ENCODE measurements at regions not wholly inside any gene's neighbourhood (a gene's known extent, or its start where the extent isn't known, plus 50 kb on each side); places are given as distances from the start of the nearest gene placed in this dataset.

DNA sequence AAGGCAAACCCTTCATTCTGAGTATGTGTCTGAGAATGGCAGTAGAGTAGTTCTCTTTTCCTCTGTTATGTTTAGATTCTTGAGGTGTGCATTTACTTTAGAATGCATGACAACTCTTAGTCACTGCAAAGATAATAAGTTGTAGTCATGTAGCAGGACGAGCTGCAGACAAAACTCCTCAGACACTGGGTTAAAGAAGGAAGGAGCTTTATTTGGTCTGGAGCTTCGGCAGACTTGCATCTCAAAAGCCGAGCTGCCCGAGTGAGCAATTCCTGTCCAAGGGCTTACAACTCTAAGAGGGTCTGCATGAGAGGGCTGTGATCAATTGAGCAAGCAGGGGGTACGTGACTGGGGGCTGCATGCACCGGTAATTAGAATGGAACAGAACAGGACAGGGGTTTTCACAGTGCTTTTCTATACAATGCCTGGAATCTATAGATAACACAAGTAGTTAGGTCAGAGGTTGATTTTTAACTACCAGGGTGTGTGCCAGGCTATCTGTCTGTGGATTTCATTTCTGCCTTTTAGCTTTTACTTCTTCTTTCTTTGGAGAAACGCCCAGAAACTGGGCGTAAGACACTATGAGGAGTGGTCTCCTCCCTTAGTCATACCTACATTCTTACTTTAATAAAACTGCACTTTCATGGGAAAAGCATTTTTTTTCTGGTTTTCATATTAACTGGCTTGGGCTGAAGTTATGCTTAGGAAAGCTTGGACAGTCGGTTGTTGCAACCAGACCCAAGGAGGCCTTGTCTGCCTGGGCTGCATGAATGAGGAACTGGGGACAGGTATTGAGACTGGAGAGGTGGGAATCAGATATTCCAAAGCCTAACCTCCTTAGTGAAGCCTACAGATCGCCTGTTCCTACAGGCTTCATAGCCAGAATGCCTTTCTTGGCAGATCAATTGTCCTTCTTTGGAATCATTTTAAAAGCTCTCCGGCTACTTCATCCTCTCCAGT lies 115.1 kb downstream of the RHOU start:
- no peak for DNase-seq

DNA sequence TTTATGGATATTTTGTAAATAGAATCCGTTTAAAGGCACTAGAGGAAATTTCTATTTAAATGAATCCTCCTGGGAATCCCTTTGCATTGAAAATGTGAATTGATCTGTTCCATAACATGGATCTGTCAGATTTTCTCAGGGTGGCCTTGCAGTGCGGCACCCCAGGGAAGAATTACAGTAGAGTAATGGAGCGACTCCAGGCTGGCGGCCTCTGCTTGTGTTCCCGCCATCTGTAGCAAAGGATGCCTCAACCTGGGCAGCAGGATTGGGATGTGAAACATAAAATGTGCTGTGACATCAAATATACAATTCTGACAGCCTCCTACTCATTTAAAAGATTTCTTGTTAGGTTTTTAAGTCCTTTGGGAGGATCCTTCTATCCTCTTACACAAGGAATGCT lies 115.9 kb downstream of the RHOU start:
- DNase-seq: no peak

DNA sequence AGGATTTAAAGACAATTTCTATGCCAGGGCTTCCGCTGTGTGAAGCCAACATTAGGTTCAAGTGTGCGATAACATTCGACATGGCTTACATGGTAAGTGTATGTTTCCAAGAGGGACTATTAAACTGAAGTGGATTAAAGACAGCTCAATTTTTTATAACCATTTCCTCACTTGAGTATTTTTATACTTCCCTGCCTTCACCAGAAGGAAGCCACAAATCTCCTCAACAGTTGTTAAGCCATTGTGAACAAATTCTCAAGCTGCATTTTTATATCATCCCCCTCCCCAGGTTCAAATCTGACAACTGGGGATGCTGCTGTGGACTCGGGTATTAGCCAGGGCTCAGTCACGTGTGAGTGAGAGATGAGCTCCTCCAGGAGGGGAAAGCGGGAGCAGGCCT lies 116.3 kb downstream of the RHOU start:
- DNase-seq: no peak

DNA sequence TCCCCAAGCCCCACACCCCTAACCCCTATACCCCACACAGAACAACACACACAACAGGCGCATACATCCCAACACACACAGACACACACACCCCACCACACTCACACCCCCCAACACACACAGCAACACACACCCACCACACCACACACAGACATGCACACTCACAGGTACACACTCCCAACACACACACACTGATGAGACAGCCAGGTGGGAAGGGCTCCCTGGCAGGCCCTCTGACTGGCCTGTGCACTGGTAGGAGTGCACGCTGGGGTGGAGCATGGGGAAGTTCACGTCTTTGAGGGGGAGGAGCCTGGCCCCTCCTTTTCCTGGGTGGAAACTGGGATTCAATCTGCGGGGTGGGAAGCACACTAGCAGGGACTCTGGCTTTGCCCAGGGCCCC lies 116.7 kb downstream of the RHOU start:
- no peak for DNase-seq

DNA sequence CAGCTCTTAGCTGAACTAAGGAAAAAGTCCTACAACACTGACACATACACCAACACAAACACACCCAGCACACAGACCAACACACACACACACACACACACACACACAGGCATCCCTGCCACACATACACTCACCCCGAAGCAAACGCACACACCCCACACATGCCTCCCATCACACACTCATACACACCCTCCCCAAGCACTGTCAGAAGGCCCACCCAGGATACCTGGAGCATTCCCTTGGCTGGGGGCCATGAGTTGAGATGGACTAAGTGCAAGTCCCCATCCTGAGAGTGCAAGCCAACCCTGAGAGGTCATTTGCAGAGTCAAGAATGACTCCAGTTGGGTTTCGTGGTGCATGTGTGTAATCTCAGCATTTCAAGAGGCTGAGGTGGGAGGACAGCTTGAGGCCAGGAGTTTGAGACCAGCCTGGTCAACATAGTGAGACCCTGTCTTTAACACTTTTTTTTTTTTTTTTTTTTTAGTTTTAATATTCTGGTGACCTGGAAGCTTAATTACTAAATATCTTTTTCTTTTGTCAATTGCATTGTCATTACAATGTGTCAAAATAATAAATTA lies 117.3 kb downstream of the RHOU start:
- DNase-seq: no peak

DNA sequence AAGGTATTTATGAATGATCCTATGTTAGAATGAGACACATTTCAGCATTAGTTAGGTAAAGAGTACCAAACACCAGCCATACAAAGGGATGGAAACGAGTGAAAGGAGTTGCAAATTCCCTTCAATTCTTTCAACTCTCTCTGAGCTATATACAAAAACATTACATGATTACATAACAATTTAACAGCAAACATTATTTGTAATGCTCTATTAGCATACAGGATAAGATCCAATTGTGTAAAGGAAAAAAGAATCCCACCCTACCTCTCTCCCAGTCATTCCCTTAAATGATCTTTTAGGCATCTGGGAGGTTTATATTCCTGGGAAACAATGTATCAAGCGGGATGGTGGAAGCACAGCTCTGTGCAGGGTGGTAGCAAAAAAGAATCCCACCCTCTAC lies 117.9 kb downstream of the RHOU start:
- DNase-seq: no peak

DNA sequence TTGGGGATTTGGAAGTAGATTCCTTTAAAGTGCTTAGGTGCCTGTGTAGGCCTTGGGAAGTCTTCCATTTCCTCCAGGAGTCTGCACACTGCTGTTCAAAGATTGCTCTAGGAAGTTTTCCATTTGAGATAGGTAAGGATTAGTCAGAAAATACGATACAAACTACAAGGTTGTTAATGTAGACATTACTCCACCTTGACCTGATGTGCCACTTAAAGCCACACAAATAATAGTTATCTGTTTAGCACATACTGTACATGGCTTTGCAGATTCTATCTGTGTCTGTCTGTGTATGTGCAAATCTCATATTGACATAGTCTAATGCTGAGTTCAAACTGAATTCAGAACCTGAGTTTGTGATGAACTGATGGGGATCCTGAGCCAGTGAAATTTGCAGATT lies 118.4 kb downstream of the RHOU start:
- DNase-seq: no peak

DNA sequence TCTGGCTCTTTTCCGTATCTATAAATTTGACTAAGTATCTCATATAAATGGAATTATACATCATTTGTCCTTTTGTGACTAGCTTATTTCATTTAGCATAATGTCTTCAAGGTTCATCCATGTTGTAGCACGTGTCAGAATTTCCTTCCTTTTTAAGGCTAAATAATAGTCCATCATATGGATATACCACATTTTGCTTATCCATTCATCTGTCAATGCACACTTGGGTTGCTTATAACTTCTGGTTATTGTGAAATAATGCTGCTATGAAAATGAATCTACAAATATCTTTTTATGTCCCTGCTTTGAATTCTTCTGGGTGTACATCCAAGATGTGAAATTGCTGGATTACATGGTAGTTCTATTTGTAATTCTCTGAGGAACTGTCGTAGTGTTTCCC lies 119.6 kb downstream of the RHOU start:
- DNase-seq: no peak

DNA sequence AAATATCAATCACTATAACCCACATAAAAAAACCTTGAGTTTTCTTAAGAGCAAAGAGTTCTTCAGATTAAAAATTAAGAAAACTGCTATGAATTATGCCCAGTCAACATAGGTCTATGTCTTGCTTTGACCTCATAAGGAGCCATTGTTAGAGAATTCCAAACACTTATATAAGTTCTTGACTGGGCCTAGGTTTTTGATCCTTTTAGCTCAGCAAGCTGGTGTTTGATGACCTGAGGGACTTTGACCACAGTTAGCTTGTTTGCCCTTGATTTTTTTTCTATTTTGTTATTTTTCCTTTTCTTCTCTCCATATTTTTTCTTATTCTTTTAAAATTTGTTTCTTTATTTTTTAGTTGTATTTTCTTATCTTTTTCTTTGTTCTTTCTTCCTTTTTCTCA lies 122.3 kb downstream of the RHOU start:
- DNase-seq: no peak

DNA sequence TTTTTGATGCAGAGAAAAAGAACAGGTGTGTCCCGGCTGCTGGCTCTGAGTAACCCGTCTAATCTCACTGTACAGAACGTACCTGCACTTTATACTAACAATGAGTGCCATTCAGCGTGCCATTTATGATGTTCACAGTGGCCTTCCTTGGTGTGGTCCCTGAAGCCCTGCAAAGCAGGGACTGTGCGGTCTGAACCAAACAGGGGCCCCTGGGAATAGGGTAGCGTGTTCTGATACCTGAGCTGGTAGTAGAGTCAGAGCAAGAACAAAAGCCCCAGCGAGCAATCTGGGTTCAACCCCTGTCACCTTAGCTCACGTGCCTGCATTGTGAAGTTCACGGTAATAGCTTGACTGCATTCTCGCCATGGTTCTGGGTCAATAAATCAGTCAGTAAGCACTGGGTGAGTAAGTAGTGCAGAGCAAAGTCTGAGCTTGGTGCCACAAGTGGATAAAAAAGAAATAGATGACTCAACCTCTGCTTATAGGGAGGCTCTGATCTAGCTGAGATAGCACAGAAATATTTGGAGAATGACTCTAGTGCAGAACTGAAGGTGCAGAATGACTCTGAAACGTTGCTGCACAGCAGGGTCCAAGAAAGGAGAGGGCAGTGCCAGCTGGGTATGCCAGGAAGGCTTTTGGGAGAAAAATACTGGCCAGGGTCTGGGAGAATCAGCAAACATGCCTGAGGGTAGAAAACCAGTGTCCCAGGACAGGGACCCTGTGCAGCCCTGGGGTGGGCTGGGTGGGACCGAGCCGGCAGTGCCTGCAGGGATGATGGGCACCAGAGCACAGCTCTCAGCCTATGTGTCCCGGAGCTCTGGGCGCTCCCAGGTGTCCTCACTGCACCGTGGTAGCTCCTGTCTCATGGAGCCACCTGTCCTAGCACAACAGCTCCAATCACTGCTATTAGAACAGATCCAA lies 125.9 kb downstream of the RHOU start:
- DNase-seq: no peak

DNA sequence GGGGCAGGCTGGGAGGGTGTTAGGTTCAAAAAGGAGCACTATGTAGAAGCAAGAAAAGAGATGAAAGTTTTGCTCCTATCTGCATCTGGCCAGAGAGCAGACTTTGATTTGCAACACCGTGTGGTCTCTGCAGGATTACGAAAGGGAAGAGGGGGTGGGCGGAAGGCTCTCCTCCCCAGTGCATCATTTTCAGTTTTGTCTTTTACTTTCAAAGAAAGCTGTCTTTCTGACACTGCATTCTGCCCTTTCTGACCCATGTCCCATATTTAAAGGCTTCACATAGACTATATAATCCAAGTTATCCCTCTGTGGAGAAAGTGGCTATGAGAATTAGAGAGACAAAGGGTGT lies 126.5 kb downstream of the RHOU start:
- no peak for DNase-seq

DNA sequence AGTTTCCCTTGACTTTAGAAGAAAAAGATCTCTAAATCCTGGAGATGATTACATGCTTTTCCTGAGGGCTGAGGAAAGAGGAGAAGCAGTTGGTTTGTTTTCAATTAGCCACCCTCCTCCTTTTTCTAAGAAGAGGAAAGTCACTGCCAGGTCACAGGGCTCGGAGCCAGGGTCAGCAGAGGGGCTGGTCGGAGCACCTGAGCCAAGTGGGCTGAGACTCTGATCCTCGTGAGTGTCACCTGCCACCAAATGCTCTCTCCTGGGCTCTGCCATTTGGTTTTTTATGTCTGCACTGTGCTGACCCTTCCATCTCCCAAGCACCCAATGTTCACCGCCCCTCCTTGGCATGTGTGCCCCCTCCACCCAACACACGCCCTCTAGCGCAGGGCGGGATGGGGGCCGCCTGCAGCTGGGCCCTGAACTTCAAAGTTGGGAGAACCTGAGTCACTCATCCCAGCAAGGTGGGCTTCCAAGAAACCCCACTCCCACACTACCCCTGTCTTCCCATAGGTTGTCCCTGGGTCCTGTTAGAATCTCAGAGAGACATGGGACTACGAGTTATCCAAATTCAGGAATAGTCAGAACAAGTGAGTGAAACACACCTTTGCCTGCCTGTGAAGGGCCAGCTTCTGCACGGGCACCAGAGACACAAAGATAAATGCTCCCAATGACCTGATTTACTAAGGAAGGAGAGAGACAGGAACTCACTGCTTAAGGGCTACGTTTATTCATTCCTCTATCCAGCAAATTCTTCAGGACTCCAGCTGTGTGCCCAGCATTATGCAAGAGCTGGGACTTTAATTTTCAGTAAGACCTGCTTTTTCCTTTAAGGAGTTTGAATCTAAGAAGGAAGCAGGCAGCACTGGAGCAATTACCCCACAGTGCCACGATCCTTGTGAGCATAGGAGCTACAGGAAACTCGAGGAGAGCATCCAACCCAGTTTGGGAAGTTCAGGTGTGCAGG lies 127.5 kb downstream of the RHOU start:
- no peak for DNase-seq

DNA sequence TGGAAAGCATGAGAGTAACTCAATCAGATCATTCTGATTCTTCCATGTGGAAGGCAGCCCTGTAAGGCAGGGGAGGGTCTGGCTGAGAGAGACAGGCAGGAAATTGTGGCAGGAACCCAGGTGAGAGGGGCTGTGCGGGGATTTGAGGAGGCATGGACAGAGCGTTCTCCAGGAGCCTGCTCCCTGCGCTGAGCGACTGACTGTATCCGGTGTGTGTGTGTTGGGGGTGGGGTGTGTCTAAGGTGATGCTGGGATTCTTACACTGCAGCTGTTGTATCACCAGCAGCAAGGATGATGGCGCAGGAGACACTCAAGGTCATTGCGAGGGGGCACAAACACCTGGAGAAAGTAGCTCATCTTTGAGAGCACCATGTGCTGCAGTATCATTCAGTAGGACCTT lies 128.5 kb downstream of the RHOU start:
- no peak for DNase-seq

DNA sequence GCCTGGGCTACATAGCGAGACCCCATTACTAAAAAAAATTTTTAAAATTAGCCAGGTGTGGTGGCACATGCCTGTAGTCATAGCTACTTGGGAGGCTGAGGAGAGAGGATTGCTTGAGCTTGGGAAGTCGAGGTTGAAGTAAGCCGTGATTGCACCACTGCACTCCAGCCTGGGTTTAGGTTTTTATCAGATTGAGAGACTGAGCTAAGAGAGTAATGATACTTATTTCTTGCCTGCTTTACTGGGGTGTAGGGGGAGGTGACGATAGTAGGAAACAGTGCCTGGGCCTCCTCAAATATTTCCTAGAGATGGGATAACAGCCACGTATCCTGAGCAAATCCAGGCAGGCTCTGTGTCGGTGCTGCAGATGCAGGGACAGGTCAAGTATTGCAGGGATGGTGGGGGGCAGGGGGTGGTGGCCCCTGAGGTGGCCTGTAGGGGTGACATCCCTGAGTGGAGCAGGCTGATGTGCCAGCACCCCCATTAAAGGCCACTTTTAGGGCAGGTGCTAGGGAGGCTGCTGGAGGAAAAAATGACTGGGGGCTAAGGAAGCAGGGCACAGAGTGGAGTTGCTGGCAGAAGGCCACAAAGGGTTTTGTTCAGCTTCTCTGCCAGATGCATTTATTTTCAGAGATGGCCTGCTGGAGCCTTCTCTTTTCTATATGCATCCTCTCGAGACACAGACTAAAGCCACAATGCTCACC lies 130.5 kb downstream of the RHOU start:
- peak in 1 of 2 experiments; percentile 3 for DNase-seq

DNA sequence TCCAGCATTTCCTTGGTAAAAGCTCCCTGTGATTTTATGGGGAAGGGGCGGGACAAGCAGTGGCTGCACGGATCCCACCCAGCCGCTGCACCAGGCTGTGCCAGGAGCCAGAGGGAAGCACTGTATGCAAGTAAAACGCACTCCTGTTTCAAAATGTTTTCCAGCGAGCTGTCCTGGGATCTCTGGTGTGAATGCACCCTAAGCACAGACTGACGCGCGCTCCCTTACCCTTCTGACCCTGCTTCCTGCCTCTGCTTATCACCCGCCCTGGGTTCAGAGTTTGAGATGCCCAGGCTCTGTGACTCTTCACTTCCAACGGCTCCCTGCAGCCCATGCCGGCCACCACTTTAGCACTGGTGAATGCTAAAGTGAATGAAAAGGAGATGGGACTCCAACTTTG lies 131.2 kb downstream of the RHOU start:
- no peak for DNase-seq

DNA sequence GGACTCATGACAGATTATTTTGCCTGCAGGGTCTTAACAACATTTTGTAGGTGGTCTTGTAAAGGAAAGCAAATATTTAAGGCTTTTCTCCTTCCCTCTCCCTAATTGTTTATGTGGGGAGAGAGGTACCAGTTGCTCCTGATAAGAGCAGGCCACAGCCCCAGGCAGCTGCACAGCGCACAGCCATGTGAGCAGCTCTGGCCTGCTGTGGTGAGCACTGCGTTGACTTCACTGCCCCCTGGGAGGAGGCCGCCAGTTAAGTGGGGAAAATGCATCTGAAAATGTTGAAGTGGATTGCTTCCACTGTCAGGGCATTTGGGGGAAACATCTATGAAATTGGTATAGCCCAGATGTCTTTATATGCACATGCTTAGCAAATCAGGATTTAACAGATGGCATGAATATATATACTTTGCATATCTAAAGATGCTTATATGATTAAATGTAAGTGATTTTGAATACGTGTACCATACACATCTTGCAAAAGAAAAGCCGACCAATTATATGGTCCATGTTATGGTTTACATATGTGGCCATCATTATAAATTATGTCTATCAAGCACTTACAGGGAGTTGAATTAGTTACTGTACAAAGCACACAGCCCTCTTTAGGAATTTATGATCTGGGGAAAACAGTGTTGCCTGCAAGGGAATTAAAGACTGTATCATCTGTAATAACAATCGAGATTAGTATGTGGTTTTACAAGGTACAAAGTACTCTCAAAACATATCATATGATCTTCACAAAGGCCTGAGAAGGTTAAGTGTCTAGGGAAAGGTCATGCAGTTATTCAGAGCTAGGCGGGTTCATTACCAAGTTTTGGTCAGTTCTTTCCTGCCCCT lies 132.1 kb downstream of the RHOU start:
- peak; percentile 32 to 48 for DNase-seq

DNA sequence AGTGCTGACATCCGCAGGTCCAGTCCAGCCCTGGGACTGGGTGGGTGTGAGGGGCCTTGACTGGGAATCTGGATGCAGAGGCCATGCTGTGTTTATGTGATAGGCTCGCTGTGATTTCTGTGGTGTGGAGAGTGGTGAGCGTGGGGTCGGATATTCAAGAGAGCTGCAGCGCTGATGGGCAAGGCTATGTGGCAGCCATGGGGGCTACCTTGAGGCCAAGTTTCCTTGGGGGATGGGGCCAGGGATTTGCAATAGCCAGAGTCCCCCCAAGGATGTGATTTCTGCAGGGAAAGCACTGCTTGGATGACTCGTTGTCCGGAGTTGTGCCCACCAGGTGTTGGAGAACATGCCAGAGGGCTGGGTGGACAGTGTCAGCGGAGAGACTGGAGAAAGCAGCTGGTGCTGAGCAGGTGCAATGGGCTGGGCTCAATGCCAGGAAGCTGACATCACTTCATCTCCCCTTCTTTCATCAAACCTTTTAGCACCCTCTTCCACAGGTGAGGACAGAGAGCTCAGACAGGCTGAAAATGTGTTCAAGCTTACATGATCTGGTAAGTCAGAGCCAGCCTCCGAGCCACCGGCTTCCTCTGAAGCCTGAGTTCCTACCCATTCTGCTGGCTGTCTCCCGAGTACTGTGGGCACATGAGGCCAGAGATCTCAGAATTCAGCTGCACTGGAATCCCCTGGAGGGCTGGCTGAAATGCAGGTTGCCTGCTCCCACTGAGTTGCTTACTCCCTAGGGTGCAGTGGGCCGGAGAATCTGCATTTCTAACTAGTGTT lies 132.9 kb downstream of the RHOU start:
- peak; percentile 72 to 89 for DNase-seq

DNA sequence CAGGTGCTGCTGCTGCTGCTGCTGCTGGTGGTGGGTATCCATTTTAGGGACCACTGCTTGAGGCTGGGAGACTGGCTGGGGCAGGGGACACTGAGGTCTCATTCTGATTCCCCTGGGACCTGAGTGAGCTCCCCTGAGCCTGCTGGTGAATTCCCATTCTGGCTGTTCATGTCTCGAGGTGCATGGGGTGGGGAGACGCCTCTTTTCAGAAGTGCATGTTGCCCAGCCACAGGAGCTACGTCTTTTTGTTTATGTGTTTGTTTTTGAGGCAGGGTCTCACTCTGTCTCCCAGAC lies 133.4 kb downstream of the RHOU start:
- no peak for DNase-seq

DNA sequence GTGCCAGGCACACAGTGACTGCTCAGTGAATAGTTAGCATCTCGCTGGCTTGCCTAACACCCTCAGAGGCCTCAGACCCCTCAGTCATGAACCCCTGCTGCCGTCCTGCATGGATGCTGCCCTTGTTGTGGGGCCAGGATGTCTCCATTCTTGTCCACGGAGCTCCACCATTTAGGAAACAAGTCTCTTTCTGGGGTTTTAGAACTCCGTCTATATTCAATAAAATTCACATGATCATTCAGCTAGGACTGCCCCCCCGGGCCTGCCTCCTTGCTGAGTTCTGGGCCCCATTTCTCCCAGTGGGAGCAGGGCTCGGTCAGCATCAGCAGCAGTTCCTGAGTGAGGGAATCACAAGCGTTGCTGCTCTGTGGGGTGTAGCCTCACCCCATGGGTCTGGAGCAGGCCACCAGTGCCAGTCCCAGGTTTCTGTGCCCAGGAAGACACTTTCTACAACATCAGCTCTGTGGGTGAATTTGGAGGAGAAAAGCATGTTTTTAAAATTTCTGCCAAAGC lies 134.1 kb downstream of the RHOU start:
- DNase-seq: no peak
